Osteoblast (primary cell): ENCODE measurements at regions not wholly inside any gene's neighbourhood (a gene's known extent, or its start where the extent isn't known, plus 50 kb on each side); places are given as distances from the start of the nearest gene placed in this dataset. TPM values are rescaled to one million over a fixed set of nuclear protein-coding genes. Genes with fewer than 3 reads are reported as not detected.

ENCODE experiments used
- DNase-seq: peaks from one replicate; pipeline ENCODE4 v3.0.0; 2011; ENCODE audit warnings: low spot score, mixed read lengths; ENCODE audit not compliant: insufficient read length; ENCODE audit errors: missing footprints
- H2AFZ ChIP-seq: 2 replicates; pipeline ENCODE4 v1.6.0; 2011; ENCODE audit warnings: mild to moderate bottlenecking, low read length
- H3K27ac ChIP-seq: 2 replicates; pipeline ENCODE4 v1.5.1; 2011; ENCODE audit warnings: mild to moderate bottlenecking, low read depth, low read length, moderate library complexity
- H3K27me3 ChIP-seq: 2 replicates; pipeline ENCODE4 v1.6.0; 2012; ENCODE audit warnings: mild to moderate bottlenecking, control low read depth, inconsistent platforms, low read length, moderate library complexity; ENCODE audit not compliant: insufficient read depth
- H3K36me3 ChIP-seq: 2 replicates; pipeline ENCODE4 v1.5.1; 2011; ENCODE audit warnings: mild to moderate bottlenecking, low read length, control low read depth, moderate library complexity; ENCODE audit not compliant: insufficient read depth
- H3K4me1 ChIP-seq: 2 replicates; pipeline ENCODE4 v1.5.1; 2011; ENCODE audit warnings: mild to moderate bottlenecking, low read length, control low read depth, moderate library complexity; ENCODE audit not compliant: insufficient read depth
- H3K4me2 ChIP-seq: 2 replicates; pipeline ENCODE4 v1.6.0; 2011; ENCODE audit warnings: mild to moderate bottlenecking, low read length; ENCODE audit not compliant: insufficient read depth
- H3K4me3 ChIP-seq: fragments of 200-600 bp; sonication (generic); 3 replicates; pipeline ENCODE4 v1.5.1; 2012; ENCODE audit warnings: mild to moderate bottlenecking, low read length, inconsistent platforms; ENCODE audit not compliant: insufficient read depth
- H3K79me2 ChIP-seq: 2 replicates; pipeline ENCODE4 v1.6.0; 2012; ENCODE audit warnings: mild to moderate bottlenecking, low read length, control low read depth, inconsistent platforms; ENCODE audit not compliant: insufficient read depth
- H3K9me3 ChIP-seq: 2 replicates; pipeline ENCODE4 v1.5.1; 2011; ENCODE audit warnings: low read depth, low read length, control low read depth
- H4K20me1 ChIP-seq: 2 replicates; pipeline ENCODE4 v1.6.0; 2012; ENCODE audit warnings: mild to moderate bottlenecking, low read length, control low read depth; ENCODE audit not compliant: insufficient read depth
- CTCF ChIP-seq: IDR thresholded peaks from 2 replicates; pipeline ENCODE4 v1.5.1; 2011; ENCODE audit warnings: mild to moderate bottlenecking, low read depth, low read length, moderate library complexity; ENCODE audit errors: extremely low read depth
- small RNA-seq: library from RNA; depleted of rRNA; stranded (forward); fragments of <200 nt; gene quantifications from one replicate; pipeline ENCODE3, GENCODE V24; 2012

GRCh38 chr3:180548050-180548449 lies 53.9 kb upstream of the TTC14 start:
- H4K20me1 ChIP-seq: no peaks in the 10 kb centered on the region
- no peaks in the 10 kb centered on the region for H3K9me3 ChIP-seq
- no peak for TF ChIP-seq CTCF
- H3K36me3 ChIP-seq: no peaks in the 10 kb centered on the region
- no peak overlapping the region for H2AFZ ChIP-seq
- no peaks in the 10 kb centered on the region for H3K79me2 ChIP-seq
- DNase-seq: peak; percentile 47
- H3K27ac ChIP-seq: no peak overlapping the region
- H3K4me1 ChIP-seq: no peaks in the 10 kb centered on the region
- no peak overlapping the region for H3K4me3 ChIP-seq
- H3K4me2 ChIP-seq: no peak overlapping the region
- no peaks in the 10 kb centered on the region for H3K27me3 ChIP-seq

Small RNA genes lying in the stretch of these regions (small RNA-seq; reads per million reads assigned to genes)
- gene AC134503.1: not detected
- gene RF00096: not detected
- gene RNA5SP149: 0.52 reads per million
